Left lobe of liver (tissue), 2 donors: ENCODE measurements at regions not wholly inside any gene's neighbourhood (a gene's known extent, or its start where the extent isn't known, plus 50 kb on each side); places are given as distances from the start of the nearest gene placed in this dataset.

Experiments
- ATAC-seq: fragments of 200-7000 bp; cut with Tn5 transposase; one replicate; pipeline ENCODE4 v1.9.1; 2020; ENCODE audit warnings: mild to moderate bottlenecking, moderate library complexity
- DNase-seq: peaks from one replicate; pipeline ENCODE4 v3.0.0-alpha.2; 2020; ENCODE audit warnings: low spot score
- donor health status: DM: no; HTN: no; CAD: no; lungs with moderate emphysema.
- donor health status: DM: no; HTN: yes; CAD: no.

DNA sequence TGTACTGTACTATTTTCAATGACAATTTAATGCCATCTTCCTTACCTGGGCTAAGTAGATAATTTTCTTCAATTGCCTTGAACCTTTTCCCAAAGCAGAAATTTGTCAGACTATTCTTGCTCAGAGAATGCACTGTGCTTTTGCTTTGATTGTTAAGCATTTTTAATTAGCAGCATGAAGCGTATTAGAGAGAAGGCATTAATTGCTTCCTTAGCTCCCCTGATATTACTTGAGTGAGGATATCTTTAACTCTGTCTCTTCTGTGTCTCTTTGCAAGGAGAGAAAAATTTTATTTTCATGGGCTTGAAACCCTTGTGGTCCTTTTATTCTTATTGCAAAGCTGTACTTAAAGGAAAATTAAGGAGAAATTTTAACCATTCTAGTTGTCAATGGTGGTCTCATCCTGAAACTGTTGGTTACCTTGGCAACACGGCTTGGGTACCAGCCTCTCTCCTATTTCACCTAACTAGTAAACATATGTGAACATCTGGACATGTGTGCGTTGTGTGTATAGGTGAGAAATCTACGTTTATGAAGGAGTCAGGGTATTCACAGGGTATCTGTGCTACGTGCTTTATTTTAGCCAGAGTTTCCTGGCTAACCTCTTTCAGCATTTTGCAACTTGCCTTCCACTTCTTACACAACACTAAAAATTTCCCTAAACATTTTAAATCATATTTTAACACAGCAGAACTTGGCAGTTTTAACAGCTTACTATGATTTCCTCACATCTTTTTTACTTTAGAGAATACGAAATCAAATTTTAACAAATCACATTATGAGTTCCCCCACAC lies 225.5 kb downstream of the KLF5 start:
- DNase-seq (no peak), ATAC-seq (no peak)

DNA sequence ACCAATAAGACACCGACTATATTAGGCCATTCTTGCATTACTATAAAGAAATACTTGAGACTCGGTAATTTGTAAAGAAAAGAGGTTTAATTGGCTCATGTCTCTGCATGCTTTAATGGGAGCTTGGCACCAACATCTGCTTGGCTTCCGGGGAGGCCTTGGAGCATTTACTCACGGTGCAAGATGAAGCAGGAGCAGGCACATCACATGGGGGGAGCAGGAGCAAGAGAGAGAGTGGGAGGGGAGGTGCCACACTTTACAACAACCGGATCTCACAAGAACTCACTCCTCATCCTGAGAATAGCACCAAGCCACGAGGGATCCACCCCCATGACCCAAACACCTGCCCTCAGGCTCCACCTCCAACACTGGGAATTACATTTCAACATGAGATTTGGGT lies 224.8 kb downstream of the KLF5 start:
- ATAC-seq, result no peak
- DNase-seq, result no peak

DNA sequence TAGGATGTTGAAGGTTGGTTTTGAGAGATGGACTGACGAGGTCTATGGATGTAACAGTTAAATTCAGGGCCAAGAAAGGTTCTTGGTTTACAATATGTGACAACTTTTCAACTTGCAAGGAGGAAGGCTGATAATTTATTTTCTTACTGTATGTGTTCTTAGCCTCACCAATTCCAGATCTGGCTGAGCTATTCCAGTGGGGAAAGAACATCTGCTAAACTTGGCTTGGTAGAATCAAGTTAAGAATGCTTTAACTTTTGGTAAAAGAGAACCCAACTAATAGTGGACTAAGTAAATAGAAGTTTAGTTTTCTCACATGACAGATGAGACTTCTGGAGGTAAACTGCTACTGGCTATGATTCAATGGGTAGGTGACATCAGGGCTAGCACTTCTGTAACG lies 222.9 kb downstream of the KLF5 start:
- ATAC-seq, result no peak
- DNase-seq, result no peak

DNA sequence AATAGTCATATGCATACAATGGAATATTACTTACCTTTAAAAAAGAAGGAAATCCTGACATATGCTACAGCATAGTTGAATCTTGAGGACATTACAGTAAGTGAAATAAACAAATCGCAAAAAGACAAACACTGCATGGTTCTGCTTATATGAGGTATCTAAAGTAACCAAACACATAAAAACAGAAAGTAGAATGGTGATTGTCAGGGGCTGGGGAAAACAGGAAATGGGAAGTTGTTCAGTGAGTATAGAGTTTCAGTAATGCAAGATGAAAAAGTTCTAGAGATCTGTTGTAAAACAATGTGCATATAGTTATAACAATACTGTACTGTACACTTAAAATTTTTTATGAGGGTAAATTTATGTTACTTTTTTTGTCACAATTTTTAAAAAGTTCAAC lies 219.4 kb downstream of the KLF5 start:
- DNase-seq (no peak), ATAC-seq (no peak)

DNA sequence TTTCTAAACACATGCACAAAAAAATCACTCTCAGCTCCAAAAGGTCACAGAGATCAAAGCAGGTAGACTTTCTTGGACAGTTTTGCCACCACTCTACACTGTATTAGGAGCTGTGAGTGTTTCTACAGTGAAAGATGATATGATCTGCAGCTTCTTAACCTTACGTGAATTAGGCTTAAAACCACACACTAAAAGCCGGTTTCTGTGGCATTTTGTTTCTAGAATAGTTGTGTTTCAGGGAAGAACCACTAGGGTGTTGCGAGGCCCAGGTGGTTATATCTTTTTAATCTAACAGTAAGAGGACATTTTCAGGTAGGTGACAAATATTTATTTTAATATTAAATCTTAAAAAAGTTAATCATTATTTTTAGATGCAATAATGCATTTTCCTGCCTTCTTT lies 216.4 kb downstream of the KLF5 start:
- no peak for DNase-seq
- ATAC-seq, result no peak

DNA sequence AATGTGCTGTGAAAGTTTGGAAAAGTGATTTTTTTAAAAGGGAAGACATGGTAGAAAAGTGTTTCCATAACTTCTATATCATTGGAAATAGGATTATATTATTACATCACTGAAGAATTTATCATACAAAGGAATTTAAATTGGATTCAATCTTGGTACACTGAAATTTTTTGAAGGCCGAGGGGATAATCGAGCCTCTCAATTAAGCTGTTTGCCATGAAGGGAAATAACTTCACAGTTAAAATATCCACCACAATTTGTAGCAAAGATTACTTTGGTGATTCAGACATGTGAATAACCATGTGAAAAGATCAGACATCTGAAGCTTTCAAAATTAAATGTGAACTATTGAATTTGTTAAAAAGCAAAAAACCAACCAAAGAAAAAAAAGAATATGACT lies 215.3 kb downstream of the KLF5 start:
- no peak for ATAC-seq
- no peak for DNase-seq

DNA sequence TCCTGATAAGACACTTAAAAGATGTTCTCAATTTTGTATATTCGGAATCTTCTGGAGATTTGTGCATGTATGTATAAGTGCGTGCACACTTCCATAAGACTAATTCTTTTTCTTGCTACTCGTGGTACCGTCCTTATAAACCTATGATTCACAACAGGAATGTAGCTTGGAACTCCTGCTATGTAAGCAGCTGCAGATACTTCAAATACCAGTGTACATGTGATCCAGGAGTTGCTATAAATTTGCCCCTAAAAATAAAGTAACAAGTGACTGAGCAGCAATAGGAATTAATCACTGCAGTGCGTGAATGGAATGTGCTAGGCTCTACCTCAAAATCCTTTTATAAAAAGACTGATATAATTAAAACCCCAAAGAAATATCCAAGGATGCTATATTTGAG lies 214.9 kb downstream of the KLF5 start:
- no peak for ATAC-seq
- DNase-seq, result no peak

DNA sequence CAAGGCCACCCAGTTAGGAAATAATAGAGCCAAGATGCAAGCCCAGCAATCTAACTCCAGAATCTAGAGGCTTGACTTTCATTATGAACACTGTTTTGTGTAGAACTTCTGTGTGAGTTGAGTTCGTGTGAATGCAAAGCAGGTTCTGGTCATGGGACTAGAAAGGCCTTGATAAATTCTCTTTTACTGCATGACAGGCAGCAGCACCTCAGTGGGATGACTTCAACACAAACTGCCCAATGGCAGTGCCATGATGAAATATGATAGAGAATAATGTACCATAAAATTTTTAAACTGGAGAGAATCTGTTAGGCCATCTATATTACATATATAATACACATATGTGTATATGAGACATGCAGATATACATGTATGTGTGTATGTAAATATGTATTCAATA lies 214.5 kb downstream of the KLF5 start:
- ATAC-seq, result no peak
- no peak for DNase-seq

DNA sequence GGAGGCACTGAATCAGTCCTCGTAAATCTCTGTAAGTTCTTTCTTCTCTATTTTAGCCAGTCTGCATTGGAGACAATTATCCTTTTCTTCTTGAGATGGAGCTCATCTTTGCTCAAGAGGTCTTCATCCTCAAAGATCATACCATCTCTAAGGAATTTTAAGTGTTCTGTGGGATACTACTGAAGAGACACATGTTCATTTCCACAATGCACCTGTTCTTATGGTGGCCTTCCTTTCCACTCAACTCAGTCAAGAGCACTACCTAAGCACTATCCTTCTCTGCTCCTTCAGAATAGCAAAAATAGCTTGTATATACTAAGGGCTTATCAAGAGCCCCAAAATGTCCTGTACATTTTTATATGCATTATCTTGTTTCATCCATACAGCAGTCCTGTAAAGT lies 214.0 kb downstream of the KLF5 start:
- ATAC-seq (no peak), DNase-seq (no peak)

DNA sequence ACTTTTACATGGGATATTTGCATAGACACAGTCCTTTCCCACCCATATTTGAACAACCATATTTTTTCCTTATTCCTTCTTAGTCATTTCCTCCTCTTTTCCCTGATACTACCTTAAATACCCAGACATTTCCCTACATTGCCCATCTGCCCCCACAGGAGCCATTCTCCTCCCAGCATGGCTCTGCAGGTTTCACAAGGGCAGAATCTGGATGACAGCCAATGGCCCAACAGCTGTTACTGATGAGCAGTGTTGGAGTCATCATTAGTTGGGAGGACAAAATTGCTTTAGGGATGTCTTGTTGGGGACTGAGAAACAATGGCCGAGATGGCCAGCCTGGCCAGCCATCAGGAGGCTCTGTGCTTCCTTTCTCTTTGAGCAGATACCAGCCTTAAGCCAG lies 209.5 kb downstream of the KLF5 start:
- ATAC-seq, result no peak
- DNase-seq, result no peak

DNA sequence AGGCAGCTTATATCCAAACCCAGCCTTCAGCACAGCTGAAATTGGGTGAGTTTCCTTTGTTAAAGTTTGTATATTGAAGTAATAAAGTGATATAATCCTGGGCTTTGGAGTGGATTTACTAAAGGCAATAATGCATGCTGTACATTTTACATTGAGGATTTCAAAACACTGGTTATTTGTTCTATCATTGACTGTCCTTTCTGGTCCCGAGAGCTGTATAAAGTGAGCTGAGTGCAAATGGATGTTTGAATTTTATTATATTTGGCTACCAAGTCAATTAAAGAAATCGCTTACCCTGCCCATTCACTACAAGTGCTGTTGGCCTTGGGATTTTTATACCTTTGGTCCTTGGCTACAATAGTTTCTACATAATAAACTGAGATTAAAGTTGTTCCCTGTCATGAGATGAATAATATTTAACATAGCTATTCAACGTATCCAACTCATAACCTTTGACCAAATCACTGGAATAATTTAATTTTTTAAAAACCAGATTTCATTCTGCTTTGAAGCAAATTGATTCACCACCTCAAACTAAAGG lies 207.9 kb downstream of the KLF5 start:
- ATAC-seq, result no peak
- no peak for DNase-seq

DNA sequence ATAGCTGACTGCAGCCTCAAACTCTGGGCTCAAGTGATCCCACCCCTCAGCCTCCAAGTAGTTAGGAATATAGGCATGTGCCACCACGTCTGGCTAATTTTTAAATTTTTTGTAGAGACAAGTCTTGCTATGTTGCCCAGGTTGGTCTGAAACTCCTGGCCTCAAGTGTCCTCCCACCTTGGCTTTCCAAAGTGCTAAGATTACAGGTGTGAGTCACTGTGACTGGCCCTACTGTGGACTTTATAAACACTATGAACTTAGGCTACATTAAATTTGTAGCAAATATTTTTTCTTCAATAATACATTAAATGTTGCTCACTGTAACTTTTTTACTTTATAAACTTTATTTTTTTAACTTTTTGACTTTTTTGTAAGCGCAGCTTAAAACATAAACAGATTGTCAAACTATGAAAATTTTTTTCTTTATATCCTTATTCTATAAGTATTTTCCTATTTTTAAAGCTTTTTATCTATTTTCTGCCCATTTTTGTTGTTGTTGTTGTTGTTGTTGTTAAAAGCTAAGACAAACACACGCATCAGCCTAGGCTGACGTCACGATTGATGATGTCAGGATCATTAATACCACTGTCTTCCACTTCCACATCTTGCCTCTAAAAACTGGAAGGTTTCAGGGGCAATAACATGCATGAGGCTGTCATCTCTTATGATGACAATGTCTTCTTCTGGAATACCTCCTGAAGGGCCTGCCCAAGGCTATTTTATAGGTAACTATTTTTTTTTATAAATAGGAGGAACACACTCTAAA lies 204.2 kb downstream of the KLF5 start:
- DNase-seq (no peak), ATAC-seq (no peak)

DNA sequence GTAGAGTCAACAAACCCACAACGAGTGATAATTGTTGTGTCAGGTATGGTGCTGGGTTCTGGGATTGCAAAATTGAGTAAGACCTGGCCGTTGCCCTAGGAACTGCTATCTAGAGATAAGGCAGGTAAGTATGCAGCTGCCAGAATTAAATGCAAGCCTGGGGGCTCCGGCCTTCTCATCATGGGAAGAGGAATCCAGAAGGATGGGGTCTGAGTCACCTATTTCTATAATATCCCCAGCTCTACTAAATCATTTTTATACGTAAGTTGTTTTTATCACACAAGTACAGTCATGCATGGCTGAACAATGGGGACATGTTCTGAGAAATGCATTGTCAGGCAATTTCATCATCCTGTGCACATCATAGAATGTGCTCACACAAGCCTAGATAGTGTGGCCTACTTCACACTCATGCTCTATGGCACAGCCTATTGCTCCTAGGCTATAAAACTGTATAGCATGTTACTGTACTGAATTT lies 203.0 kb downstream of the KLF5 start:
- ATAC-seq (peak; percentile 51), DNase-seq (no peak)

DNA sequence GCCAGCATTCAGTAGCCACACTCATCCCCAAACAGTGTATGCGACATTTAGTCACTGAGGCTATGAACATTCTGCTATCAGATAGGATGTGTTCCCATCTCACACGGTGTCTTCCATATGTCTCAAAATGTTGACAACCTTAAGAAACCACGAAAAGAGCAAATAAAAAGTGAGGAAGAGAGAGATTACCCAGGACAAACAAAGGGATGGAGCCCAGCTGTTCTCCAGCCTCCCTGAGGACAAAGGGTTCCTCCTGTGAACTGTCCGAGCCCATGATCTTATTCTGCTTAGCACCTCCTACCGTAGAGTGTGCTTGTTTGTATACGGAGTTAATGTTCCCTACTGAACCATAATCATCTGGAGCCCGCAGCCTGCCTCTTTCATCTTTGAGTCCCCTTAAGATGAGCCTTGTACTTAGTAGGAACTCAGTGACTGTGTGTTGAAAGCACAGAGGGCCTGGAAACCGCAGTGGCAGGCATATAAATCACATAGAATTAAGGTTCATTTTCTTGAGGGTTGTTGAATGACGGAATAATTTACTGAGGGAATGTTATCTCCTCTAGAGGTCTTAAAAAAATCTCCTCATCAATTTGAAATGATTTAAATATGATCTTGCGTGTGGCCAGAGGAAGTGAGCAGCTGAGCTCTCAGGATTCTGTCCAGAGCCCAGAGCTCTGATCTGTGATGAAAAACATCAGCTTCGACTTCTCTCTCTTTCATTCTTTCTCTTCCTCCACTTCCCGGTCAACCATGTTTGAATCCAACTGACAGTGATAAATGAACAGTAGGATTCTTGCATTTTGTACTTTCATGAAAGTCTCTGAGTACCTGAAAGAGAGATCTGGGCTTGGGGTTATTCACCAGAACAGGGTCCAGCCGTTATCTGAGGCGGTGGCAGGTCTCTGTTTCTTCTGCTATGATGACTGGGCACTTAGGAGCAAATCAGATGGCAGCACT lies 200.5 kb downstream of the KLF5 start:
- ATAC-seq (no peak), DNase-seq (no peak)

DNA sequence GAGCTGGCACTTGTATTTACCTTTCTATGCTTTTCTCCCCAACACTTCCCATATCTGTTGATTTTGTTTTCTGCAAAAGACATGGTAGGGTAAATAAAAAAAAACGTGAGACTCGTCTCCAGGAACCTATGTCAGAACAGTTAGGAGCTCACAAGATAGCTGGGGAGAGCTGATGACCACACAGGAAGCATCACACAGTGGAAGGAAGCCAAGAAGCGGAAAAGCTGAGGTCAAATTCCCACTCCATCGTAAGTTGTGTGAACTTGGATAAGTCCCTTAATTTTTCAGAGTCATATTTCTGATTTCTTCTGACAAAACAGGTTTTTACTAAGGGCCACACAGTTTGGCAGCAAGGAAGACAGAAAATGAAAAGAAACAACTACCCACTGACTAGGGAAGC lies 199.6 kb downstream of the KLF5 start:
- ATAC-seq (no peak), DNase-seq (no peak)

DNA sequence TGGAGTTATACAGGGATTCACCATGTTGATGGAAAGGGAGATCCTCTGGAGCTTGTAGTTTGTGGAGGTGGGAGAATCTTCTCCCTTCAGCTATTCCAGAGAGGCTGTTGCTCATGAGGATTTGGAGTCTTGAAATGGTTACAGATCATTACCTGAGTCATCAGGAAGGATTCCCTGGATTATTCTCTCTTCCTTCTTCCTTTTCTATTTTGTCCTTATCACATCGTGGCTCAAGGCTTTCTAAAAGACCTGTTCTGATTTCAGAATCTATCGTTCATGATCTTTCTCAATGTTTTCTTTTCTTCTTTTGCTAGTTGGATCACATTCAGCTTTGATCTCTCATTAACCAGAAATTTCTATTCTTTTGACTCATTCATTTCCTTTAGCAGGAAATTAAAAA lies 196.0 kb downstream of the KLF5 start:
- no peak for DNase-seq
- no peak for ATAC-seq

DNA sequence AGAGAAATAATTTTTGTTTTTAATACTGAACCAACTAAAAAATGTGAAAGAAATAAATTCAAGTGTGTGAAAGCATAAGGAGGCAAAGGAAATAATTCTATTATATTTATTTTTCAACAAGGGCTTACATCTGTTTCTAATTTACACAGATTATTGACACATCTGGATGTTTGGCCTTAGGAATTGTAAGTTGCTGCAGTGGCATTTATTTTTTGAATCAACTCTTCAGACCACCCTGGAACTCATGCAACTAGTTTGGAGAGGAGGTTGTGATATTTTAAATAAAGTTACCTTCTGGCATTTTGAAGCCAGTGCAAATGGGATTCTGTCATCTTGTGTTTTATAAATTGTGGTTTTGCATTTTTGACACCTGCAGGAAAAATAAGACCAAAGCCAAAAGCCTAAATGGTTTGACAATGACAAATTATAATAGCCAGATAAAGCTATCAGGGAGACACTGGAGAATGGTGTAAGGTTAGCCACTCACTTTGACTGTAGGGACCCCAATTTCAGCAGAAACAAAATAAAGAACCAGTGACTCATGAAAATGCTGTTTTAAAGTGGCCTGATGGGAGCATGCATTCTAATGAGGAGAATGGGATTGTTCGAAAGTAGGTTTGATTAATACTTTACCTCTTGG lies 192.9 kb downstream of the KLF5 start:
- ATAC-seq (no peak), DNase-seq (no peak)

DNA sequence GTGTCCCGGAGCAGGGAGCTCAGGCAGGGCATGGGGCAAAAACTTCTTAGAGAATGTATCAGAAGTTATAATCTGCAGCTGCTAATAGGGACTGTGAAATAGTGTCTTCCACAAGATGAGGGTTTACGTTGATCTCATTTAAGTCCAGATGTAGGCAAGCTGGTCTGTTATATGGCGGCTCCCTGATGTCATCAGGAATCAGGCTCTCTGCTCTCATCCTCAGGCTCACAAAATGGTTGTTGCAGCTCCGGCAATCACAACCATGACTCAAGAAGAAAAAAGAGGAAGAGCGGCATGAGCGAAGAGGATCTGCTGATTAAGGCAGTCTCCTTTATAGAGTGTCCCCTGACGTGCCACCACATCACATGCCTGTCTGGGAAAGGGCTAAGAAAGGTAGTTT lies 191.3 kb downstream of the KLF5 start:
- ATAC-seq (no peak), DNase-seq (no peak)

DNA sequence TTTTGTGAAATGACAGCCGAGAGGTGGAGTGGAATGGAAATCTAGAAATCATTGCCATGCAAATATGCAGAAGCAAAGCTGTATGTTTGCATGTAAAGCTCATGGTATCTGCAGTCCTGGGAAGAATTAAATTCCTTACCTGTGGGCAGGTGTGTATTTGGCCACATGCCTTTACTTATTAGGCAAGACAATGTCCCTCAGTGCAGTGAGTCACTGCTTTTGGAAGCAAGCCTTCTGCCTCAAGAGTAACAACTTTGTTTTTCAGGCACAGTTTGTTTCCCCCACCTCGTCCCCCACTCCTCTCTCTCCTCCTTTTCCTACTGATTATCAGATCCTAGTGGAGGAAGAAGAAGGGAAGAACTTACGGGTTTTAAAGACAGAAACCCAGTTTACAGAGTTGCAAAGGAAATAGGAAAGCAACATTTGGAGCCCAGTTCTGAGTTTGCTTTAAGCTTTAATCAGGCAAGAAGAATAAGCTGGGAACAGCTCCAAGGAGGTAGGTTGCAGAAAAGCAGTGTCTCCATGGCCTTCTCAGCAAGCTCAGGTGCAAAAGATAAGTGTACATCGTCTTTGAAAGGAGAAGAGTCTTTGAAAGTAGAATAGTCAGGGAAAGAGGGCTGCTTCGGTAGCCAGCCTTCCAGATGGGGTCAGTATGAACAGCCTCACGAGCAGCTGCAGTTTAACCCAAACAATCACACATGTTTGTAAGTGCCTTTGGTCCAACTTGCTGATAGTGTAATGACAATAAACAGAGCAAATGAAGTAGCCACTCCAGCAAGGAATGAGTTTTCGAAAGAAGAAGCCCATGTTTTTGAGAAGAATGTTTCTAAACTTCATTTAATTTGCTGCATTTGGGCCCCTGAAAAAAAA lies 190.1 kb downstream of the KLF5 start:
- ATAC-seq (peak; percentile 41), DNase-seq (no peak)

DNA sequence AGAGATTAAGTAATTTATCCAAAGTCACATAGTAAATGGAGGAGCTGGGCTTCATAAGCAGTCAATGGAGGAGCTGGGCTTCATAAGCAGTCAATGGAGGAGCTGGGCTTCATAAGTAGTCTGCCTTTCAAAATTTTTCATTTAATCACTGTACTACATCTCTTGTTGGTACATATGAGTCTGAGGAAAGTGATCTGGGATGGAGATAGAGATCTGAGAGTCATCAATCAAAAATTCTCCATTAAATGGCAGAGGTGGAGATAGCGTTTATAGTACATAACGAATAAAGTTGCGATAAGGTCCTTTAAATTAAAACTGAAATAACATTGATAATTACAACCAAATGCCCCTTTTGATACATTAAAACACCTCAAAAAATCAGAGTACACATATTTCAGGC lies 189.3 kb downstream of the KLF5 start:
- no peak for ATAC-seq
- no peak for DNase-seq
